CD14-positive monocyte (primary cell): ENCODE measurements at regions not wholly inside any gene's neighbourhood (a gene's known extent, or its start where the extent isn't known, plus 50 kb on each side); places are given as distances from the start of the nearest gene placed in this dataset.

Experiments used
- DNase-seq, 3 donors: peaks; one replicate each; pipeline ENCODE4 v3.0.0-alpha.2; 2011 to 2022
- H2AFZ ChIP-seq: 2 replicates; pipeline ENCODE4 v1.6.0; 2012; ENCODE audit warnings: mild to moderate bottlenecking, low read depth, low read length, inconsistent platforms; ENCODE audit not compliant: insufficient read depth, poor library complexity, severe bottlenecking
- H3K27ac ChIP-seq, 2 donors: 1 replicate in 1 of 2; 2 replicates in 1 of 2; pipeline ENCODE4 v1.5.1; 2012 to 2013; ENCODE audit warnings: low read length in 2 of 2, control low read depth in 1 of 2, inconsistent platforms in 1 of 2, low read depth in 1 of 2, mild to moderate bottlenecking in 1 of 2
- H3K27me3 ChIP-seq, 2 donors: one replicate each; pipeline versions ENCODE4 v1.6.0 to v1.6.1; 2011 to 2013; ENCODE audit warnings: low read length in 2 of 2; ENCODE audit not compliant: control insufficient read depth in 2 of 2, insufficient read depth in 2 of 2
- H3K36me3 ChIP-seq, 2 donors: replicated peaks in 1 of 2; 1 replicate in 1 of 2; 2 replicates in 1 of 2; pipeline versions ENCODE4 v1.5.1 to v1.6.1; 2012 to 2013; ENCODE audit warnings: low read length in 2 of 2, control low read depth in 1 of 2, inconsistent platforms in 1 of 2, mild to moderate bottlenecking in 1 of 2; ENCODE audit not compliant: insufficient read depth in 2 of 2, control insufficient read depth in 1 of 2
- H3K4me1 ChIP-seq, 2 donors: 1 replicate in 1 of 2; 2 replicates in 1 of 2; pipeline versions ENCODE4 v1.5.1 to v1.6.1; 2012 to 2013; ENCODE audit warnings: low read length in 2 of 2, control low read depth in 1 of 2, inconsistent platforms in 1 of 2, mild to moderate bottlenecking in 1 of 2, moderate library complexity in 1 of 2; ENCODE audit not compliant: insufficient read depth in 2 of 2, control insufficient read depth in 1 of 2
- H3K4me2 ChIP-seq: replicated peaks from 2 replicates; pipeline ENCODE3; 2012; ENCODE audit warnings: low read length, moderate library complexity, mild to moderate bottlenecking; ENCODE audit not compliant: poor library complexity, severe bottlenecking; ENCODE audit errors: extremely low read depth
- H3K4me3 ChIP-seq, 3 experiments: fragments of 200-600 bp in 1 of 3; sonication (generic) in 1 of 3; replicated peaks in 1 of 3; 1 replicate in 2 of 3; 2 replicates in 1 of 3; pipeline ENCODE4 v1.5.1; 2011 to 2013; ENCODE audit warnings: low read length in 3 of 3, mild to moderate bottlenecking in 3 of 3, control low read depth in 2 of 3, low read depth in 2 of 3, inconsistent platforms in 1 of 3, moderate library complexity in 1 of 3
- H3K79me2 ChIP-seq: 2 replicates; pipeline ENCODE4 v1.6.0; 2012; ENCODE audit warnings: mild to moderate bottlenecking, control low read depth, inconsistent platforms, low read length, moderate library complexity; ENCODE audit not compliant: insufficient read depth
- H3K9ac ChIP-seq: 2 replicates; pipeline ENCODE4 v1.6.0; 2017; ENCODE audit warnings: low read length, mild to moderate bottlenecking; ENCODE audit not compliant: insufficient read depth, poor library complexity, severe bottlenecking
- H3K9me3 ChIP-seq, 2 donors: replicated peaks in 1 of 2; 1 replicate in 1 of 2; 2 replicates in 1 of 2; pipeline versions ENCODE4 v1.5.1 to v1.6.1; 2012 to 2013; ENCODE audit warnings: low read length in 2 of 2, control low read depth in 1 of 2; ENCODE audit not compliant: control insufficient read depth in 1 of 2, insufficient read depth in 1 of 2
- H4K20me1 ChIP-seq: 2 replicates; pipeline ENCODE4 v1.6.0; 2012; ENCODE audit warnings: mild to moderate bottlenecking, low read length, control low read depth, moderate library complexity; ENCODE audit not compliant: insufficient read depth
- H3K27ac Mint-ChIP-seq, 7 donors: one replicate each; pipeline ENCODE4 v1.8.0; 2020; ENCODE audit warnings: mild to moderate bottlenecking in 7 of 7, mixed read lengths in 7 of 7, moderate library complexity in 6 of 7, inconsistent platforms in 2 of 7
- H3K27me3 Mint-ChIP-seq, 3 donors: one replicate each; pipeline ENCODE4 v1.8.0; 2021 to 2022; ENCODE audit warnings: low read depth in 3 of 3, mild to moderate bottlenecking in 3 of 3, mixed read lengths in 3 of 3, moderate library complexity in 3 of 3, inconsistent platforms in 1 of 3
- H3K36me3 Mint-ChIP-seq, 2 donors: one replicate each; pipeline ENCODE4 v1.8.0; 2020; ENCODE audit warnings: mixed read lengths in 2 of 2, inconsistent platforms in 1 of 2, mild to moderate bottlenecking in 1 of 2
- H3K4me1 Mint-ChIP-seq: one replicate; pipeline ENCODE4 v1.8.0; 2020; ENCODE audit warnings: mild to moderate bottlenecking, mixed read lengths
- H3K4me3 Mint-ChIP-seq, 2 donors: one replicate each; pipeline ENCODE4 v1.8.0; 2020; ENCODE audit warnings: mild to moderate bottlenecking in 2 of 2, mixed read lengths in 2 of 2, moderate library complexity in 1 of 2
- H3K9me3 Mint-ChIP-seq, 7 donors: one replicate each; pipeline ENCODE4 v1.8.0; 2020 to 2022; ENCODE audit warnings: mixed read lengths in 7 of 7, mild to moderate bottlenecking in 6 of 7, moderate library complexity in 6 of 7, inconsistent platforms in 2 of 7
- WGBS: methylation state at CpG from one replicate; pipeline ENCODE4 v1.1.5; 2013; ENCODE audit warnings: missing lambda C conversion rate; ENCODE audit not compliant: insufficient coverage; 5-methylcytosine and 5-hydroxymethylcytosine counted together
- intact Hi-C, 2 donors: fragments of 100-400 bp; cut with micrococcal nuclease; formaldehyde crosslinking; loops; one replicate each; pipeline versions ENCODE4 v1.15.0 to v1.15.1; 2023
- TF ChIP-seq, protein P1 (sequence below): fragments of 200-600 bp; IDR thresholded peaks from one replicate; pipeline ENCODE4 v1.8.0; 2022; ENCODE audit warnings: antibody characterized with exemption, mild to moderate bottlenecking

DNA sequence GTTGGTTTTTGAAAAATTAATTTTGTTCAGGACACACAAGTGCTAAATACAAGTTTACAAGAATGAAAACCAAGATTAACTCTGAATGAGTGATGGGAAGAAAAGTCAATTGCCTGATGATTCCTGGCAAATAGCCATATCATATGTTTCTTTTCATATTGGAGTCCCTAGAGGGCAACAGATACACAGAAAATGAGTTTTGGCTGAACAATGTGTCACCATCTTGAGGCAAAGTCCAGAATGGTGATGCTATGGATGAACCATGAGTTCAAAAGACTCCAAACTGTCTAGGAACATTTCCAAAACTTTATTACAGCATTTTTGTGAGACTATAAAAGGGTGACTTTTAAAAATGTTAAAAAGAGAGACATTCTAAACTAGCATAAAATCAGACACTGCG is 382.9 kb downstream of the TMEM161B start:
- TF ChIP-seq, protein P1, sequence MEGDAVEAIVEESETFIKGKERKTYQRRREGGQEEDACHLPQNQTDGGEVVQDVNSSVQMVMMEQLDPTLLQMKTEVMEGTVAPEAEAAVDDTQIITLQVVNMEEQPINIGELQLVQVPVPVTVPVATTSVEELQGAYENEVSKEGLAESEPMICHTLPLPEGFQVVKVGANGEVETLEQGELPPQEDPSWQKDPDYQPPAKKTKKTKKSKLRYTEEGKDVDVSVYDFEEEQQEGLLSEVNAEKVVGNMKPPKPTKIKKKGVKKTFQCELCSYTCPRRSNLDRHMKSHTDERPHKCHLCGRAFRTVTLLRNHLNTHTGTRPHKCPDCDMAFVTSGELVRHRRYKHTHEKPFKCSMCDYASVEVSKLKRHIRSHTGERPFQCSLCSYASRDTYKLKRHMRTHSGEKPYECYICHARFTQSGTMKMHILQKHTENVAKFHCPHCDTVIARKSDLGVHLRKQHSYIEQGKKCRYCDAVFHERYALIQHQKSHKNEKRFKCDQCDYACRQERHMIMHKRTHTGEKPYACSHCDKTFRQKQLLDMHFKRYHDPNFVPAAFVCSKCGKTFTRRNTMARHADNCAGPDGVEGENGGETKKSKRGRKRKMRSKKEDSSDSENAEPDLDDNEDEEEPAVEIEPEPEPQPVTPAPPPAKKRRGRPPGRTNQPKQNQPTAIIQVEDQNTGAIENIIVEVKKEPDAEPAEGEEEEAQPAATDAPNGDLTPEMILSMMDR, result no peak
- H3K27me3 ChIP-seq, result no peaks in the 10 kb centered on the region
- H3K79me2 ChIP-seq, result no peaks in the 10 kb centered on the region
- H3K9me3 ChIP-seq, result no peaks in the 10 kb centered on the region
- no peak overlapping the region for H3K9ac ChIP-seq
- H2AFZ ChIP-seq, result no peak overlapping the region
- H4K20me1 ChIP-seq, result no peaks in the 10 kb centered on the region
- Mint-ChIP-seq H3K27me3 (no peaks in the 10 kb centered on the region), H3K4me3 (no peak overlapping the region), H3K27ac (no peak overlapping the region), H3K36me3 (no peaks in the 10 kb centered on the region), H3K9me3 (peaks cover 0 to 6% (median 4%) of the 10 kb centered on the region in 7 donors), H3K4me1 (no peaks in the 10 kb centered on the region)
- intact Hi-C loops, result no loop called here
- no peaks in the 10 kb centered on the region for H3K4me1 ChIP-seq
- no peak overlapping the region for H3K4me2 ChIP-seq
- no peaks in the 10 kb centered on the region for H3K36me3 ChIP-seq
- H3K4me3 ChIP-seq, result no peak overlapping the region
- WGBS, result no CpG with 5 or more reads among the region's 1 CpG
- DNase-seq, result no peak
- no peak overlapping the region for H3K27ac ChIP-seq

DNA sequence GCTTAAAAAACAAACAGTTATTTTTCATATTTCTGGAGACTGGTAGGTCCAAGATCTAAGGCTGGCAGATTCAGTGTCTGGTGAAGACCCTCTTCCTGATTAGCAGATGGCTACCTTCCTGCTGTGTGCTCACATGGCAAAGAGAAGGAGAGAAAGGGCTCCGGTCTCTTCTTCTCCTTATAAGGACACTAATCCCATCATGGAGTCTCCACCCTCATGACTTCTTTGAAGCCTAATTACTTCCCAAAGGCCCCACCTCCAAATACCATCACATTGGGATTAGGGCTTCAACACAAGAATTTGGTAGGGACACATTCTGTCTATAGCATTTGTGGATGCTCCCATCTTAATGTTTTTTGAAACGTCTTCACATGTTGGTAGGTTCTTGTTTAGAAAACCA is 391.1 kb downstream of the TMEM161B start:
- no peaks in the 10 kb centered on the region for H3K36me3 Mint-ChIP-seq
- no peaks in the 10 kb centered on the region for H4K20me1 ChIP-seq
- no peak for DNase-seq
- H2AFZ ChIP-seq, result no peak overlapping the region
- H3K4me3 Mint-ChIP-seq, result no peak overlapping the region
- intact Hi-C loops, result no loop called here
- H3K27ac ChIP-seq, result no peak overlapping the region
- H3K27me3 Mint-ChIP-seq, result no peaks in the 10 kb centered on the region
- TF ChIP-seq, protein P1, result no peak
- no peak overlapping the region for H3K27ac Mint-ChIP-seq
- H3K36me3 ChIP-seq, result no peaks in the 10 kb centered on the region
- WGBS, result no CpG with 5 or more reads among the region's 2 CpGs
- no peaks in the 10 kb centered on the region for H3K79me2 ChIP-seq
- H3K4me3 ChIP-seq, result no peak overlapping the region
- H3K9me3 Mint-ChIP-seq, result peaks cover 0 to 5% (median under 1%) of the 10 kb centered on the region in 7 donors
- H3K4me1 ChIP-seq, result no peaks in the 10 kb centered on the region
- H3K4me2 ChIP-seq, result no peak overlapping the region
- H3K4me1 Mint-ChIP-seq, result no peaks in the 10 kb centered on the region
- no peak overlapping the region for H3K9ac ChIP-seq
- H3K9me3 ChIP-seq, result no peaks in the 10 kb centered on the region
- no peaks in the 10 kb centered on the region for H3K27me3 ChIP-seq
